ENCODE measurements at regions not wholly inside any gene's neighbourhood (a gene's known extent, or its start where the extent isn't known, plus 50 kb on each side); places are given as distances from the start of the nearest gene placed in this dataset.

- Histone ChIP-seq H3K4me1 (ENCODE audit: control insufficient read depth, extremely low read depth, insufficient read depth, low read length) (peaks cover 6% of the 10 kb centered on the region), H3K4me2 (ENCODE audit: insufficient read depth, low read length) (no peak overlapping the region), H4K20me1 (replicated peaks; ENCODE audit: control insufficient read depth, extremely low read depth, insufficient read depth, low read length) (no peaks in the 10 kb centered on the region), H3K27me3 (ENCODE audit: control insufficient read depth in 2 of 2, insufficient read depth in 2 of 2, low read length in 2 of 2) (no peaks in the 10 kb centered on the region), H3K27ac (ENCODE audit: insufficient read depth, low read depth, low read length) (no peak overlapping the region), H3K9me1 (replicated peaks; ENCODE audit: control insufficient read depth, extremely low read depth, insufficient read depth, low read length) (no peaks in the 10 kb centered on the region), H3K9me3 (replicated peaks; ENCODE audit: control insufficient read depth, insufficient read depth, low read length) (no peaks in the 10 kb centered on the region), H3K9ac (replicated peaks; ENCODE audit: extremely low read depth, insufficient read depth, low read length) (no peak overlapping the region), H2AFZ (ENCODE audit: low read depth, low read length) (no peak overlapping the region), H3K36me3 (ENCODE audit: control insufficient read depth in 2 of 2, extremely low read depth in 1 of 2, insufficient read depth in 2 of 2, low read length in 2 of 2) (no peaks in the 10 kb centered on the region), H3K79me2 (ENCODE audit: control insufficient read depth, insufficient read depth, low read length) (no peaks in the 10 kb centered on the region), H3K4me3 (replicated peaks in 1 of 3; ENCODE audit: insufficient read depth in 1 of 3, low read depth in 1 of 3, low read length in 3 of 3) (no peak overlapping the region)
- DNase-seq (ENCODE audit: low read depth, low spot score), result no peak
- ChIA-PET POLR2A (interaction anchor here (0.6 kb wide), 1 partner anchor 840 kb away, joined by 3 read pairs; no protein-coding TSS in a partner anchor), CTCF (no interaction called here)
- intact Hi-C loops (cut with micrococcal nuclease) (no loop called here), dilution Hi-C loops (cut with MboI; ENCODE audit: extremely low pct_ligation_motif_present, low sequenced_read_pairs) (no loop called here)
- no peak for FAIRE-seq
- TF ChIP-seq CTCF (IDR thresholded peaks at IDR 0.05; ENCODE audit: extremely low read depth in 1 of 2, insufficient read depth in 1 of 2, low read depth in 1 of 2, low read length in 2 of 2), result no peak
- TF ChIP-seq JUN (IDR thresholded peaks at IDR 0.05; ENCODE audit: borderline replicate concordance, insufficient read depth, insufficient read length, low read depth), result no peak
- TF ChIP-seq MAX (IDR thresholded peaks at IDR 0.05; ENCODE audit: insufficient read depth, insufficient read length), result no peak
- no peak for TF ChIP-seq EZH2 (IDR thresholded peaks at IDR 0.05; ENCODE audit: borderline replicate concordance, low read depth, low read length, severe bottlenecking)
- TF ChIP-seq POLR2AphosphoS5 (IDR thresholded peaks at IDR 0.05; ENCODE audit: insufficient read depth, low read depth, low read length), result no peak
- no peak for TF ChIP-seq FOS (IDR thresholded peaks at IDR 0.05; ENCODE audit: borderline replicate concordance, insufficient read depth, low read length)
- TF ChIP-seq POLR2A (IDR thresholded peaks at IDR 0.05; ENCODE audit: low read depth, low read length), result no peak
- no peak for TF ChIP-seq MYC (IDR thresholded peaks at IDR 0.05; ENCODE audit: low read depth, low read length)
- TF ChIP-seq GATA2 (IDR thresholded peaks at IDR 0.05; ENCODE audit: insufficient read depth, insufficient read length, low read depth, low read length), result no peak
- BruUV-seq (replicated peaks), result no TSS peak
These were observed 55.9 kb upstream of the PRR5 start for GRCh38 chr22:44646141-44646540.

All from endothelial cell of umbilical vein (primary cell).